ENCODE measurements at regions not wholly inside any gene's neighbourhood (a gene's known extent, or its start where the extent isn't known, plus 50 kb on each side); places are given as distances from the start of the nearest gene placed in this dataset.

- TF ChIP-seq EZH2phosphoT487 (conservative IDR thresholded peaks at IDR 0.05; ENCODE audit: low read length) (no peak), CTCF (IDR thresholded peaks at IDR 0.05; ENCODE audit: insufficient read depth, low read length, poor library complexity, severe bottlenecking) (no peak)
Measured at GRCh38 chr5:173500213-173500560, 116.3 kb downstream of the BOD1 start.

Data from SU-DHL-6 (cell line).